HG03095 (cell line): ENCODE measurements at regions not wholly inside any gene's neighbourhood (a gene's known extent, or its start where the extent isn't known, plus 50 kb on each side); places are given as distances from the start of the nearest gene placed in this dataset.
"Not testable (repeated sequence)": the region's sequence is repeated elsewhere in the genome, so short reads cannot be mapped to it uniquely, and the experiment has no call there.

Experiments
- ATAC-seq: cut with Tn5 transposase; IDR thresholded peaks from one replicate; pipeline ENCODE4 v1.9.1; 2021; ENCODE audit warnings: moderate library complexity; ENCODE audit not compliant: unreplicated experiment

GRCh38 chr2:184993746-184994145 is 395.4 kb downstream of the ZNF804A start:
- ATAC-seq = no peak

GRCh38 chr2:185006481-185006880 is 408.2 kb downstream of the ZNF804A start:
- ATAC-seq = no peak

- no peak for ATAC-seq
Observed at GRCh38 chr2:185012643-185013042, 414.3 kb downstream of the ZNF804A start.

GRCh38 chr2:185014076-185014475 is 415.7 kb downstream of the ZNF804A start:
- ATAC-seq = no peak

- not testable (repeated sequence) for ATAC-seq
Observed at GRCh38 chr2:185025891-185026290, 427.6 kb downstream of the ZNF804A start.

- no peak for ATAC-seq
Observed at GRCh38 chr2:185035906-185036305, 437.6 kb downstream of the ZNF804A start.

GRCh38 chr2:185044323-185044874 is 446.1 kb downstream of the ZNF804A start:
- ATAC-seq = no peak

- ATAC-seq = no peak
Observed at GRCh38 chr2:185050804-185051203, 452.5 kb downstream of the ZNF804A start.

- ATAC-seq = no peak
Observed at GRCh38 chr2:185063761-185064160, 465.4 kb downstream of the ZNF804A start.

- ATAC-seq = no peak
Observed at GRCh38 chr2:185066128-185066527, 467.8 kb downstream of the ZNF804A start.

- no peak for ATAC-seq
Observed at GRCh38 chr2:185069107-185069506, 470.8 kb downstream of the ZNF804A start.

- no peak for ATAC-seq
Observed at GRCh38 chr2:185074156-185074555, 475.8 kb downstream of the ZNF804A start.

- no peak for ATAC-seq
Observed at GRCh38 chr2:185082749-185083148, 484.4 kb downstream of the ZNF804A start.

GRCh38 chr2:185108588-185108987 is 510.3 kb downstream of the ZNF804A start:
- ATAC-seq = no peak

- no peak for ATAC-seq
Observed at GRCh38 chr2:185127412-185127811, 529.1 kb downstream of the ZNF804A start.

- ATAC-seq = no peak
Observed at GRCh38 chr2:185128346-185128745, 530.0 kb downstream of the ZNF804A start.

- no peak for ATAC-seq
Observed at GRCh38 chr2:185128996-185129395, 530.7 kb downstream of the ZNF804A start.

- no peak for ATAC-seq
Observed at GRCh38 chr2:185130685-185131084, 532.4 kb downstream of the ZNF804A start.

GRCh38 chr2:185132501-185133041 is 534.2 kb downstream of the ZNF804A start:
- no peak for ATAC-seq

GRCh38 chr2:185137700-185138099 is 539.4 kb downstream of the ZNF804A start:
- no peak for ATAC-seq

GRCh38 chr2:185142677-185143076 is 544.3 kb downstream of the ZNF804A start:
- no peak for ATAC-seq

- ATAC-seq = no peak
Observed at GRCh38 chr2:185144159-185144919, 546.0 kb downstream of the ZNF804A start.
